ENCODE measurements at regions not wholly inside any gene's neighbourhood (a gene's known extent, or its start where the extent isn't known, plus 50 kb on each side); places are given as distances from the start of the nearest gene placed in this dataset.
A peak's percentile ranks its signal among the peaks of the same experiment; 100 is the strongest.

GRCh38 chr7:119711104-119711503, 561.9 kb upstream of the KCND2 start:
- no peak overlapping the region for H3K27ac ChIP-seq (ENCODE audit: low read depth, low read length)
- H3K27me3 ChIP-seq (ENCODE audit: control insufficient read depth, insufficient read depth, low read length), result no peaks in the 10 kb centered on the region
- CTCF ChIA-PET, result interaction anchor here (0.7 kb wide), 1 partner anchor 380 kb away, joined by 5 read pairs; no protein-coding TSS in a partner anchor
- no peaks in the 10 kb centered on the region for H3K9me3 ChIP-seq (ENCODE audit: control insufficient read depth, insufficient read depth, low read length)
- H3K4me3 ChIP-seq (ENCODE audit: low read depth, low read length), result no peak overlapping the region
- POLR2A ChIA-PET, result no interaction called here
- TF ChIP-seq CTCF (IDR thresholded peaks at IDR 0.05; ENCODE audit: low read depth, low read length), result no peak
- DNase-seq (ENCODE audit: low read depth, low spot score), result no peak

GRCh38 chr7:119712886-119713462, 560.0 kb upstream of the KCND2 start:
- ChIA-PET POLR2A (no interaction called here), CTCF (no interaction called here)
- Histone ChIP-seq H3K27ac (ENCODE audit: low read depth, low read length) (no peak overlapping the region), H3K27me3 (ENCODE audit: control insufficient read depth, insufficient read depth, low read length) (no peaks in the 10 kb centered on the region), H3K4me3 (ENCODE audit: low read depth, low read length) (no peak overlapping the region), H3K9me3 (ENCODE audit: control insufficient read depth, insufficient read depth, low read length) (no peaks in the 10 kb centered on the region)
- DNase-seq (ENCODE audit: low read depth, low spot score), result no peak
- no peak for TF ChIP-seq CTCF (IDR thresholded peaks at IDR 0.05; ENCODE audit: low read depth, low read length)

- no peak for TF ChIP-seq CTCF (IDR thresholded peaks at IDR 0.05; ENCODE audit: low read depth, low read length)
- Histone ChIP-seq H3K27me3 (ENCODE audit: control insufficient read depth, insufficient read depth, low read length) (no peaks in the 10 kb centered on the region), H3K9me3 (ENCODE audit: control insufficient read depth, insufficient read depth, low read length) (no peaks in the 10 kb centered on the region), H3K4me3 (ENCODE audit: low read depth, low read length) (no peak overlapping the region), H3K27ac (ENCODE audit: low read depth, low read length) (no peak overlapping the region)
- no peak for DNase-seq (ENCODE audit: low read depth, low spot score)
- ChIA-PET CTCF (no interaction called here), POLR2A (no interaction called here)
These were observed 559.4 kb upstream of the KCND2 start for GRCh38 chr7:119713606-119714005.

- Histone ChIP-seq H3K4me3 (ENCODE audit: low read depth, low read length) (no peak overlapping the region), H3K9me3 (ENCODE audit: control insufficient read depth, insufficient read depth, low read length) (no peaks in the 10 kb centered on the region), H3K27ac (ENCODE audit: low read depth, low read length) (no peak overlapping the region), H3K27me3 (ENCODE audit: control insufficient read depth, insufficient read depth, low read length) (no peaks in the 10 kb centered on the region)
- peak; percentile 58 for DNase-seq (ENCODE audit: low read depth, low spot score)
- ChIA-PET POLR2A (interaction anchor here (0.6 kb wide), 1 partner anchor 27 kb away, joined by 4 read pairs; no protein-coding TSS in a partner anchor), CTCF (no interaction called here)
- TF ChIP-seq CTCF (IDR thresholded peaks at IDR 0.05; ENCODE audit: low read depth, low read length), result no peak
These were observed 552.4 kb upstream of the KCND2 start for GRCh38 chr7:119720541-119720940.

- Histone ChIP-seq H3K4me3 (ENCODE audit: low read depth, low read length) (no peak overlapping the region), H3K27ac (ENCODE audit: low read depth, low read length) (no peak overlapping the region), H3K27me3 (ENCODE audit: control insufficient read depth, insufficient read depth, low read length) (no peaks in the 10 kb centered on the region), H3K9me3 (ENCODE audit: control insufficient read depth, insufficient read depth, low read length) (no peaks in the 10 kb centered on the region)
- TF ChIP-seq CTCF (IDR thresholded peaks at IDR 0.05; ENCODE audit: low read depth, low read length), result no peak
- POLR2A ChIA-PET, result no interaction called here
- CTCF ChIA-PET, result no interaction called here
- no peak for DNase-seq (ENCODE audit: low read depth, low spot score)
These were observed 548.8 kb upstream of the KCND2 start for GRCh38 chr7:119724041-119724792.

All from AG04450 (cell line).